ACHN (cell line): ENCODE measurements at regions not wholly inside any gene's neighbourhood (a gene's known extent, or its start where the extent isn't known, plus 50 kb on each side); places are given as distances from the start of the nearest gene placed in this dataset.
A peak's percentile ranks its signal among the peaks of the same experiment; 100 is the strongest.
"Not testable (repeated sequence)": the region's sequence is repeated elsewhere in the genome, so short reads cannot be mapped to it uniquely, and the experiment has no call there.

Experiments
- DNase-seq: peaks from one replicate; pipeline ENCODE4 v3.0.0-alpha.2; 2015
- in situ Hi-C: cut with HindIII; loops from 2 replicates; pipeline ENCODE4 v1.10.0; 2017; ENCODE audit warnings: low sequenced_read_pairs, low pct_ligation_motif_present, low pct_unique_long_range_greater_than_20kb

DNA sequence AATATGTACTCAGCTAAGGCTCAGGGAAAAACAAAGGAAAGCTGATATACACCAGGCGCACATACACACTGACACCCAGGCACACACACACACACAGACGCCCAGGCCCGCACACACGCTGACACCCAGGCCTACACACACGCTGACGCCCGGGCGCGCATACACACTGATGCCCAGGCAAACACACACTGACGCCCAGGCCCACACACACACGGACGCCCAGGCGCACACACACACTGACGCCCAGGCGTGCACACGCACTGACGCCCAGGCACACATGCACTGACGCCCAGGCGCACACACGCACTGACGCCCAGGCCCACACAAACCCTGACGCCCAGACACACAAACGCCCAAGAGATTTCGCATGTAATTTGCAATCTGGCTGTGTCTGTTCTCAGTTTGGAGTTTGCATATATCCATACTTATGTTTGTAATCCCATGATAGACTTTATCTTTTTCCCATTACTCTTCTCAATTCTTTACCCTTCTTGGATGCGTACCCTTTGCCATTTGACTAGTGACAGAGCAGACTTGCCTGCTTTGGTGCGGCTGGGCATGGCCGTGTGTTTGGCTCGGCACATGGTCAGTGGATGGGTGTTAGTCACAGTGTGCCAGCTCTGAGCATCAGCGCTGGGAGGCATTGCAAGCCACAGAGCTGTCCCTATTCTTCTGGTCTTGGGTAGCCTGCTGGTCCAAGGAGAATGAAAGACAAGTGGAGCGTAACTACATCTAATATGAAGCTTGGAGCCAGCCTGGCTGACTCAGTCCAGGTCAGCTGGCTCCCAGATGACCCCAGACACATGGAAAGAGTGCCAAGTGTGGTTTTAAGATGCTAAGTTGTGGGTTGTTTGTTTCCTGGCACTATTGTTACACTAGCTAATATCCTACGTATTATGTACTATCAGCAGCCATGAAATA is 632.4 kb upstream of the ZFP42 start:
- DNase-seq: no peak
- in situ Hi-C loops: no loop called here

GRCh38 chr4:187364401-187364800 is 631.2 kb upstream of the ZFP42 start:
- in situ Hi-C loops: no loop called here

GRCh38 chr4:187364851-187365250 is 630.7 kb upstream of the ZFP42 start:
- in situ Hi-C loops: no loop called here
- DNase-seq: no peak

More at GRCh38 chr4:187364401-187364800, 631.2 kb upstream of the ZFP42 start:
- no peak for DNase-seq

DNA sequence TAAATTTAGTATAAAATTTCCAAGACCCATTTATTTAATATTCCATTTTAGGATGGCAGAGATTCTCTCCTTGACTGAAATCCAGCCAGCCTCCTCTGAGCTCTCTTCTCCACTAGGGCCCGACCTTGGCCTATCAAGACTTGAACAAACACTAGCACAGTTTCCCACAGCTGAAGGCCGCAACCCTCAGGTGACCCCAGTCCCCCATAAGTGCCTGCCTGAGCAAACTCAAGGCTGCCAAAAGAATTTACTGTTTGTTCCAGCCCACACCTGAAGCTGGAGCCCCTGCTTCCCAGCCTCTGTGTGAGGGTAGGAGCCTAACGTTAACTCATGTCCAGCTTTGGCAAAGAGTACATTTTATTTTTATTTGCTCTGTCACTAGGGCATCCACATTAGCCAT is 629.0 kb upstream of the ZFP42 start:
- in situ Hi-C loops: no loop called here

DNA sequence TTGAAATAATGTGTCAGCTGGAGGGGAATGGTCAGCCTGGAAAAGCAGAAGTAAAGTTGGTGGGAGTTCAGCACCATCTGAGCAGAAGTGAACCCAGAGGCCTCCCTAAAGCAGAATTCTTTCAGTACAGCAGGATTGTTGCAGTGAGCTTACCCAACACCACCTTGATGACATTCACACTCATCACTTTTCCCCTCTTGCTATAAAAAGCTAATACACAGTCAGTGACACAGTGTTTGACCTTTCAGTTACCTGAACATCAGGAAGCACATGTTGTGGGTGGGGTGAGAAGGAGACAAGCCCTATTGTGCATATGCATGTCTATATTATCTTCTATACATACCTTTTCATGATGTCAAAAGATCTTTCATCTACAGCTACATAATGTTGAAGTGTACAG is 624.7 kb upstream of the ZFP42 start:
- in situ Hi-C loops: no loop called here
- no peak for DNase-seq

More for the DNA sequence above, 629.0 kb upstream of the ZFP42 start:
- DNase-seq: no peak

- no peak for DNase-seq
- in situ Hi-C loops: no loop called here
Observed at GRCh38 chr4:187378441-187378840, 617.1 kb upstream of the ZFP42 start.

GRCh38 chr4:187380181-187380581 is 615.4 kb upstream of the ZFP42 start:
- DNase-seq: peak; percentile 45
- in situ Hi-C loops: no loop called here

GRCh38 chr4:187383181-187383580 is 612.4 kb upstream of the ZFP42 start:
- in situ Hi-C loops: no loop called here
- DNase-seq: no peak

DNA sequence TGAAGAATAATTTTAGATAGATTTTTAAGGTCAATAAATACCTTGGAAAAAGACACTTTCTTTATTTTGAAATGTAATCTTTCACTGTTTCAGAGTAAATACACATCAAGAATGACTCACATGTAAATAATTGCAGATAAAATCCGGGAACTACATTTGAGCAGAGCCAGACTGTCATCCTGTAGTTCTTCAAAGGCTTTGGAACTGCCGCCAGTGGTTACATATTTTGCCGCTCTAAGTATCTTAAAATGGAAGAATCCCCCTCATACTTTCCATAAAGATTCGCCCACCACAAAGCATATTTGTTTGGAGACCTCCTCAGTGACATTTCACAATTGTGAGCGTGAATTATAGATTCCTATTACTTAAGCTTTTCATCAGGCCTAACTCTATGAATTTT is 607.8 kb upstream of the ZFP42 start:
- in situ Hi-C loops: no loop called here
- DNase-seq: no peak

DNA sequence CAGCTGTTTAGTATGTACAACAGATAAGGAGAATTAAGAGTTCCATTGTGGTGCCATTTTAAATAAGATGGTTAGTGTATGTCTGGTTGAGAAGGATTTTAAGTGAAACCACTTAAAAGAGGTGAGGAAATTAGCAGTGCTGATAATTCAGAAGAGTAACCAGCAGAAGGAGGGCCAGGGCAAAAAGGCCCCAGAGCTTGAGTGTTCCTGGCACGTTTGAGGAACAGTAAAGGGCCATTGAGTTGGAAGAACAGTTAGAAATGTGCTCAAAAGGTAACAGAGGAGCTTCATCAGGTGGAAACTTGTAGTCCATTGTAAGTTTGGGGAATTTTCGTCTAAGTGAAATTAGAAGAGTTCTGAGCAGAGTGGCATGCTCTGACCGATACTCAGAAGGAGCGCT is 606.2 kb upstream of the ZFP42 start:
- in situ Hi-C loops: no loop called here
- DNase-seq: no peak

- DNase-seq: no peak
- in situ Hi-C loops: no loop called here
Observed at GRCh38 chr4:187390646-187391045, 604.9 kb upstream of the ZFP42 start.

- DNase-seq: no peak
- in situ Hi-C loops: no loop called here
Observed at GRCh38 chr4:187393531-187394344, 601.8 kb upstream of the ZFP42 start.

GRCh38 chr4:187396106-187396505 is 599.5 kb upstream of the ZFP42 start:
- DNase-seq: no peak
- in situ Hi-C loops: no loop called here

DNA sequence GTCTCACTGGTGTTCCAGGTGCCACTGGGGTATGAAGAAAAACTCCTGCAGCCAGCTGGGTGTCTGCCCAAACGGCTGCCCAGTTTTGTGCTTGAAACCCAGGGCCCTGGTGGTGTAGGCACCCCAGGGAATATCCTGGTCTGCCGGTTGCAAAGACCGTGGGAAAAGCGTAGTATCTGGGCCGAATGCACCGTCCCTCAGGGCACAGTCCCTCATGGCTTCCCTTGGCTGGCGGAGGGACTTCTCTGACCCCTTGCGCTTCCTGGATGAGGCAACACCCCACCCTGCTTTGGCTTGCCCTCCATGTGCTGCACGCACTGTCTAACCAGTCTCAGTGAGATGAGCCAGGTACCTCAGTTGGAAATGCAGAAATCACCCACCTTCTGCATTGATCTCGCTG is 587.1 kb upstream of the ZFP42 start:
- in situ Hi-C loops, DNase-seq: not testable (repeated sequence)

- in situ Hi-C loops: no loop called here
- no peak for DNase-seq
Observed at GRCh38 chr4:187413564-187414358, 581.8 kb upstream of the ZFP42 start.

GRCh38 chr4:187414716-187415115 is 580.9 kb upstream of the ZFP42 start:
- no peak for DNase-seq
- in situ Hi-C loops: no loop called here

DNA sequence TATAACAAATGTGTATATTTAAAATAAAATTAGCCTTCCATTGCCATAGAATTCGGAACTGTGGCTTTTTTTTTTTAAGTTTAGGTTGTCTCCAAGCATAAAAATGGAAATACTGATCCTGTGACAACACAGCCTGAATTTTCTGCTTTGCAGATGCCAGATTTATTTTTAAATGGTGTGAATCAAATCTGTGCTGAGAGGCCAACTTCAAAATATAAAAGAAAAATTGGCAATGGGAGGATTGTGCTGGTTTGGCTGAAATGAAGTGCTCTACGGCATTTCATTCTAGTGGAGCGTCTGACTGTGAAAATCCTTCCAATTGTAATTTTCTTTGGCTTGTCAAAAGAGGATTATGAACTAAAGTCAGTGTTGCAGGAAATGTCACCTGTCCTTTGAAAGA is 580.3 kb upstream of the ZFP42 start:
- in situ Hi-C loops: no loop called here
- DNase-seq: no peak

DNA sequence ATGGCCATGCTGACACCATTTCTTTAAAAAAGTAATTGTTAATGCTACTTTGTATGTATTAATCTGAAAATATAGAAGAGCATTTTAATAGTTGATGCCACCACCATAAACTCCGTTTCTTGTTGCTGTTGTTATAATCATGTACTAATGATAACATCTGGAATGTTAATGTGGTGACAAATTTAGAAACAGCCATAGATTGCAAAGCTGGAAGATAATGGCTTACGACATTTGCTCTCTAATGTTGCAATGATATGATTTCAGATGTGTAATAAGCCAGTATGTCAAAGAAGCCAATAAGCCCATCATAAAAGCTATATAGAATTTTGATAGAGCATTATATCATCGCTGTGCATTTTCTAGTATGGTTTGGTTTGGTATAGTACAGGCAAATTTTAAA is 579.4 kb upstream of the ZFP42 start:
- DNase-seq: no peak
- in situ Hi-C loops: no loop called here

DNA sequence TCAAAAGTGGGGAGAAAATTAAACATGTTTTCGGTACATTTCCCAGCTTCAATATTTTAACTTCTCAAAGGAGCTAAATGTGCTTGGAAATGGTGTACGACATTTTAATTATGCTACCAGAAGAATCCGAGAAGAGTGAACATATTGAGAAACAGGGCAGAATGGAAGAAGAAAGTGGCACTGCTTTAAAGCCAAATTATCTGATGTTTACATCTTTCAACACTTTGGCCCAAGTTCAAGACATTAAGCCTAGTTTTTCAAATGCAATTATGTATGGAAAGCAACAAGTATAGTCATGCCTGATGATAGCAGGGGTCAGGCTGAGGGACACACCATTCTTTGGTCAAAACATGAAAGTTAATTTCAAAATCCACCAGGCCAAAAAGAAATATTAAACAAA is 577.9 kb upstream of the ZFP42 start:
- in situ Hi-C loops: no loop called here
- DNase-seq: no peak
